ENCODE measurements at regions not wholly inside any gene's neighbourhood (a gene's known extent, or its start where the extent isn't known, plus 50 kb on each side); places are given as distances from the start of the nearest gene placed in this dataset.

DNA sequence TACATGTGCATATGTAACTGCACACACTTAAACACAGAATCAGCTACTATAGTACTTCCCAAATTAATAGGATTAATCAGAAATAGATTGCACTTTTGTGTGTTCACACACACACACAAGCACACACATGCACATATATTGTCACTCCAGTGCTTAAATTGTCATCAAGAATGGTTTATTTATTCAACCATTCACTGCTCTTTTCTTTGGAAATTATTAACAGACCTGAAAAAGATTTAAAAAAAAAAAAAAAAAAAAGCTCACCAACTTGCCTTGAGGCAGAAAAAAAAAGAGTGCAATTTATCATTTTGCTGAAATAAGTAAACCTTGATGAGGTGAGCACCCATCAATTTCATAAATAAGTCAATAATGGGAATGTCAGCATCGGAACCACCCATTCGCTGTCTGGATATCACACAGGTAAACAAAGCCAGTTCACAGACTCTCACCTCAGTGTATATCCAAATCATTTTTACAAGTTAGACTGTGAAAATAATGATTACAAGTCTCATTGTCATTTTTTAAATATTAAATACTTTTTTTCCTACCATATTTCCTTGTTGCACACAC, 562.8 kb downstream of the BNC2 start:
- ChIA-PET CTCF (no interaction called here), RAD21 (ENCODE audit: low non-redundant PET in 1 of 2, low total read pairs in 2 of 2, uncharacterized antibody in 2 of 2, unreplicated experiment in 2 of 2) (no interaction called here), POLR2A (no interaction called here)
- no peak overlapping the region for H3K27ac ChIP-seq (ENCODE audit: low read depth, low read length)
- no peaks in the 10 kb centered on the region for H3K36me3 ChIP-seq (ENCODE audit: control insufficient read depth in 1 of 2, insufficient read depth in 2 of 2, low read length in 2 of 2)
- H3K27me3 ChIP-seq (ENCODE audit: insufficient read depth, low read length) = peaks cover 18% of the 10 kb centered on the region
- no peaks in the 10 kb centered on the region for H3K9me3 ChIP-seq (ENCODE audit: control insufficient read depth in 1 of 2, insufficient read depth in 1 of 2, low read depth in 1 of 2, low read length in 2 of 2)
- intact Hi-C loops (cut with micrococcal nuclease) = no loop called here
- H3K4me1 ChIP-seq (ENCODE audit: control insufficient read depth in 1 of 2, insufficient read depth in 2 of 2, low read length in 2 of 2) = no peaks in the 10 kb centered on the region
- no peak overlapping the region for H3K4me2 ChIP-seq (ENCODE audit: low read length)
- BruUV-seq (replicated peaks) = no TSS peak
- H3K79me2 ChIP-seq (ENCODE audit: insufficient read depth, low read length) = no peaks in the 10 kb centered on the region
- ATAC-seq (no peak), DNase-seq (ENCODE audit: low read depth, low spot score) (no peak)
- H4K20me1 ChIP-seq (ENCODE audit: insufficient read depth) = no peaks in the 10 kb centered on the region
- H3K4me3 ChIP-seq (replicated peaks in 1 of 2; ENCODE audit: low read depth in 1 of 2, low read length in 2 of 2) = no peak overlapping the region
- TF ChIP-seq TCF7L2 (IDR thresholded peaks at IDR 0.05; ENCODE audit: borderline replicate concordance, extremely low read depth, insufficient read depth, insufficient read length) (no peak), EZH2phosphoT487 (IDR thresholded peaks at IDR 0.05; ENCODE audit: borderline replicate concordance) (no peak), YY1 (IDR thresholded peaks at IDR 0.05; ENCODE audit: extremely low read depth, insufficient replicate concordance, low read depth, low read length) (no peak), JUND (IDR thresholded peaks at IDR 0.05) (no peak), EZH2 (IDR thresholded peaks at IDR 0.05) (no peak), CEBPB (IDR thresholded peaks at IDR 0.05; ENCODE audit: low read depth) (no peak), SP1 (IDR thresholded peaks at IDR 0.05; ENCODE audit: low read depth) (no peak), SRF (IDR thresholded peaks at IDR 0.05; ENCODE audit: low read depth) (no peak), SIN3A (IDR thresholded peaks at IDR 0.05; ENCODE audit: low read depth) (no peak), ELF1 (IDR thresholded peaks at IDR 0.05; ENCODE audit: borderline replicate concordance, low read depth) (no peak), EGR1 (IDR thresholded peaks at IDR 0.05; ENCODE audit: low read depth) (no peak), POLR2A (IDR thresholded peaks at IDR 0.05; ENCODE audit: borderline replicate concordance, extremely low read depth, insufficient read depth, insufficient read length) (no peak), POLR2AphosphoS5 (IDR thresholded peaks at IDR 0.05; ENCODE audit: low read depth, low read length) (no peak), ZFX (IDR thresholded peaks at IDR 0.05) (no peak)
- TF ChIP-seq, protein P1, sequence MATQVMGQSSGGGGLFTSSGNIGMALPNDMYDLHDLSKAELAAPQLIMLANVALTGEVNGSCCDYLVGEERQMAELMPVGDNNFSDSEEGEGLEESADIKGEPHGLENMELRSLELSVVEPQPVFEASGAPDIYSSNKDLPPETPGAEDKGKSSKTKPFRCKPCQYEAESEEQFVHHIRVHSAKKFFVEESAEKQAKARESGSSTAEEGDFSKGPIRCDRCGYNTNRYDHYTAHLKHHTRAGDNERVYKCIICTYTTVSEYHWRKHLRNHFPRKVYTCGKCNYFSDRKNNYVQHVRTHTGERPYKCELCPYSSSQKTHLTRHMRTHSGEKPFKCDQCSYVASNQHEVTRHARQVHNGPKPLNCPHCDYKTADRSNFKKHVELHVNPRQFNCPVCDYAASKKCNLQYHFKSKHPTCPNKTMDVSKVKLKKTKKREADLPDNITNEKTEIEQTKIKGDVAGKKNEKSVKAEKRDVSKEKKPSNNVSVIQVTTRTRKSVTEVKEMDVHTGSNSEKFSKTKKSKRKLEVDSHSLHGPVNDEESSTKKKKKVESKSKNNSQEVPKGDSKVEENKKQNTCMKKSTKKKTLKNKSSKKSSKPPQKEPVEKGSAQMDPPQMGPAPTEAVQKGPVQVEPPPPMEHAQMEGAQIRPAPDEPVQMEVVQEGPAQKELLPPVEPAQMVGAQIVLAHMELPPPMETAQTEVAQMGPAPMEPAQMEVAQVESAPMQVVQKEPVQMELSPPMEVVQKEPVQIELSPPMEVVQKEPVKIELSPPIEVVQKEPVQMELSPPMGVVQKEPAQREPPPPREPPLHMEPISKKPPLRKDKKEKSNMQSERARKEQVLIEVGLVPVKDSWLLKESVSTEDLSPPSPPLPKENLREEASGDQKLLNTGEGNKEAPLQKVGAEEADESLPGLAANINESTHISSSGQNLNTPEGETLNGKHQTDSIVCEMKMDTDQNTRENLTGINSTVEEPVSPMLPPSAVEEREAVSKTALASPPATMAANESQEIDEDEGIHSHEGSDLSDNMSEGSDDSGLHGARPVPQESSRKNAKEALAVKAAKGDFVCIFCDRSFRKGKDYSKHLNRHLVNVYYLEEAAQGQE (IDR thresholded peaks at IDR 0.05; ENCODE audit: low read depth) = no peak
- TF ChIP-seq, protein P2, sequence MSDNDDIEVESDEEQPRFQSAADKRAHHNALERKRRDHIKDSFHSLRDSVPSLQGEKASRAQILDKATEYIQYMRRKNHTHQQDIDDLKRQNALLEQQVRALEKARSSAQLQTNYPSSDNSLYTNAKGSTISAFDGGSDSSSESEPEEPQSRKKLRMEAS (IDR thresholded peaks at IDR 0.05) = no peak
- TF ChIP-seq, protein P3, sequence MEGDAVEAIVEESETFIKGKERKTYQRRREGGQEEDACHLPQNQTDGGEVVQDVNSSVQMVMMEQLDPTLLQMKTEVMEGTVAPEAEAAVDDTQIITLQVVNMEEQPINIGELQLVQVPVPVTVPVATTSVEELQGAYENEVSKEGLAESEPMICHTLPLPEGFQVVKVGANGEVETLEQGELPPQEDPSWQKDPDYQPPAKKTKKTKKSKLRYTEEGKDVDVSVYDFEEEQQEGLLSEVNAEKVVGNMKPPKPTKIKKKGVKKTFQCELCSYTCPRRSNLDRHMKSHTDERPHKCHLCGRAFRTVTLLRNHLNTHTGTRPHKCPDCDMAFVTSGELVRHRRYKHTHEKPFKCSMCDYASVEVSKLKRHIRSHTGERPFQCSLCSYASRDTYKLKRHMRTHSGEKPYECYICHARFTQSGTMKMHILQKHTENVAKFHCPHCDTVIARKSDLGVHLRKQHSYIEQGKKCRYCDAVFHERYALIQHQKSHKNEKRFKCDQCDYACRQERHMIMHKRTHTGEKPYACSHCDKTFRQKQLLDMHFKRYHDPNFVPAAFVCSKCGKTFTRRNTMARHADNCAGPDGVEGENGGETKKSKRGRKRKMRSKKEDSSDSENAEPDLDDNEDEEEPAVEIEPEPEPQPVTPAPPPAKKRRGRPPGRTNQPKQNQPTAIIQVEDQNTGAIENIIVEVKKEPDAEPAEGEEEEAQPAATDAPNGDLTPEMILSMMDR (IDR thresholded peaks at IDR 0.05 in 2 of 3, conservative IDR thresholded peaks at IDR 0.05 in 1 of 3; ENCODE audit: borderline replicate concordance in 1 of 3, insufficient read depth in 1 of 3, low read depth in 2 of 3, low read length in 2 of 3) = no peak
- H3K9ac ChIP-seq (ENCODE audit: low read length) = no peak overlapping the region
- no peaks in the 10 kb centered on the region for H3K9me2 ChIP-seq (ENCODE audit: insufficient read depth)
- no peak overlapping the region for H2AFZ ChIP-seq (ENCODE audit: low read depth, low read length, poor library complexity, severe bottlenecking)
